HG02884 (cell line): ENCODE measurements at regions not wholly inside any gene's neighbourhood (a gene's known extent, or its start where the extent isn't known, plus 50 kb on each side); places are given as distances from the start of the nearest gene placed in this dataset.

Experiments
- ATAC-seq: cut with Tn5 transposase; IDR thresholded peaks from one replicate; pipeline ENCODE4 v1.9.1; 2021; ENCODE audit warnings: mild to moderate bottlenecking, moderate library complexity; ENCODE audit not compliant: unreplicated experiment

- no peak for ATAC-seq
Observed at GRCh38 chr3:44185396-44185915, 56.2 kb upstream of the TOPAZ1 start.

- ATAC-seq: no peak
Observed at GRCh38 chr3:44186111-44186672, 55.5 kb upstream of the TOPAZ1 start.

- ATAC-seq: no peak
Observed at GRCh38 chr3:44186712-44187111, 55.0 kb upstream of the TOPAZ1 start.
